ENCODE measurements at regions not wholly inside any gene's neighbourhood (a gene's known extent, or its start where the extent isn't known, plus 50 kb on each side); places are given as distances from the start of the nearest gene placed in this dataset.

- Histone ChIP-seq H3K9me3 (ENCODE audit: low read length) (no peaks in the 10 kb centered on the region), H3K9me2 (ENCODE audit: insufficient read depth, low read length) (no peaks in the 10 kb centered on the region), H3K27ac (ENCODE audit: low read length) (no peak overlapping the region), H3K36me3 (ENCODE audit: insufficient read depth, low read length) (no peaks in the 10 kb centered on the region), H4K20me1 (ENCODE audit: insufficient read depth) (no peaks in the 10 kb centered on the region), H2AFZ (ENCODE audit: low read depth, low read length) (no peak overlapping the region), H3K9ac (ENCODE audit: low read length) (no peak overlapping the region), H3K4me2 (ENCODE audit: low read length) (no peak overlapping the region), H3K4me3 (ENCODE audit: low read length) (no peak overlapping the region), H3K79me2 (replicated peaks; ENCODE audit: insufficient read depth, low read length) (no peaks in the 10 kb centered on the region), H3K27me3 (ENCODE audit: insufficient read depth, low read depth, low read length) (no peaks in the 10 kb centered on the region), H3F3A (ENCODE audit: insufficient read depth, low read length, poor library complexity, severe bottlenecking) (no peaks in the 10 kb centered on the region)
- TF ChIP-seq RAD21 (conservative IDR thresholded peaks at IDR 0.05) (no peak), EZH2 (IDR thresholded peaks at IDR 0.05; ENCODE audit: borderline replicate concordance, insufficient read depth, low read length, poor library complexity, severe bottlenecking) (no peak), POLR2AphosphoS5 (IDR thresholded peaks at IDR 0.05) (no peak), EP300 (conservative IDR thresholded peaks at IDR 0.05; ENCODE audit: poor library complexity, severe bottlenecking) (no peak), SMC3 (conservative IDR thresholded peaks at IDR 0.05; ENCODE audit: poor library complexity) (no peak), TAF1 (IDR thresholded peaks at IDR 0.05; ENCODE audit: low read depth) (no peak), REST (IDR thresholded peaks at IDR 0.05; ENCODE audit: borderline replicate concordance) (no peak), MXI1 (conservative IDR thresholded peaks at IDR 0.05; ENCODE audit: poor library complexity, severe bottlenecking) (no peak)
- TF ChIP-seq, protein P1, sequence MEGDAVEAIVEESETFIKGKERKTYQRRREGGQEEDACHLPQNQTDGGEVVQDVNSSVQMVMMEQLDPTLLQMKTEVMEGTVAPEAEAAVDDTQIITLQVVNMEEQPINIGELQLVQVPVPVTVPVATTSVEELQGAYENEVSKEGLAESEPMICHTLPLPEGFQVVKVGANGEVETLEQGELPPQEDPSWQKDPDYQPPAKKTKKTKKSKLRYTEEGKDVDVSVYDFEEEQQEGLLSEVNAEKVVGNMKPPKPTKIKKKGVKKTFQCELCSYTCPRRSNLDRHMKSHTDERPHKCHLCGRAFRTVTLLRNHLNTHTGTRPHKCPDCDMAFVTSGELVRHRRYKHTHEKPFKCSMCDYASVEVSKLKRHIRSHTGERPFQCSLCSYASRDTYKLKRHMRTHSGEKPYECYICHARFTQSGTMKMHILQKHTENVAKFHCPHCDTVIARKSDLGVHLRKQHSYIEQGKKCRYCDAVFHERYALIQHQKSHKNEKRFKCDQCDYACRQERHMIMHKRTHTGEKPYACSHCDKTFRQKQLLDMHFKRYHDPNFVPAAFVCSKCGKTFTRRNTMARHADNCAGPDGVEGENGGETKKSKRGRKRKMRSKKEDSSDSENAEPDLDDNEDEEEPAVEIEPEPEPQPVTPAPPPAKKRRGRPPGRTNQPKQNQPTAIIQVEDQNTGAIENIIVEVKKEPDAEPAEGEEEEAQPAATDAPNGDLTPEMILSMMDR (IDR thresholded peaks at IDR 0.05; ENCODE audit: poor library complexity, severe bottlenecking), result no peak
Observed at GRCh38 chr7:115086146-115086841, 164.4 kb downstream of the MDFIC start.

GRCh38 chr7:115085421-115085820 is 163.5 kb downstream of the MDFIC start:
- no peak overlapping the region for H3K4me3 ChIP-seq (ENCODE audit: low read length)
- no peak overlapping the region for H3K27ac ChIP-seq (ENCODE audit: low read length)
- no peak for TF ChIP-seq EZH2 (IDR thresholded peaks at IDR 0.05; ENCODE audit: borderline replicate concordance, insufficient read depth, low read length, poor library complexity, severe bottlenecking)
- no peak for TF ChIP-seq MXI1 (conservative IDR thresholded peaks at IDR 0.05; ENCODE audit: poor library complexity, severe bottlenecking)
- TF ChIP-seq EP300 (conservative IDR thresholded peaks at IDR 0.05; ENCODE audit: poor library complexity, severe bottlenecking), result no peak
- no peak for TF ChIP-seq TAF1 (IDR thresholded peaks at IDR 0.05; ENCODE audit: low read depth)
- no peak for TF ChIP-seq SMC3 (conservative IDR thresholded peaks at IDR 0.05; ENCODE audit: poor library complexity)
- TF ChIP-seq RAD21 (conservative IDR thresholded peaks at IDR 0.05), result no peak
- TF ChIP-seq, protein P1 (IDR thresholded peaks at IDR 0.05; ENCODE audit: poor library complexity, severe bottlenecking), result no peak
- no peak for TF ChIP-seq POLR2AphosphoS5 (IDR thresholded peaks at IDR 0.05)
- TF ChIP-seq REST (IDR thresholded peaks at IDR 0.05; ENCODE audit: borderline replicate concordance), result no peak
- no peak overlapping the region for H3K4me2 ChIP-seq (ENCODE audit: low read length)
- H3F3A ChIP-seq (ENCODE audit: insufficient read depth, low read length, poor library complexity, severe bottlenecking), result no peaks in the 10 kb centered on the region
- H3K9ac ChIP-seq (ENCODE audit: low read length), result no peak overlapping the region
- no peaks in the 10 kb centered on the region for H3K9me3 ChIP-seq (ENCODE audit: low read length)
- no peaks in the 10 kb centered on the region for H3K9me2 ChIP-seq (ENCODE audit: insufficient read depth, low read length)
- no peaks in the 10 kb centered on the region for H3K36me3 ChIP-seq (ENCODE audit: insufficient read depth, low read length)
- H4K20me1 ChIP-seq (ENCODE audit: insufficient read depth), result no peaks in the 10 kb centered on the region
- no peak overlapping the region for H2AFZ ChIP-seq (ENCODE audit: low read depth, low read length)
- H3K27me3 ChIP-seq (ENCODE audit: insufficient read depth, low read depth, low read length), result no peaks in the 10 kb centered on the region
- H3K79me2 ChIP-seq (replicated peaks; ENCODE audit: insufficient read depth, low read length), result no peaks in the 10 kb centered on the region

Measured in neural cell (in vitro differentiated cells).